Left renal cortex interstitium (tissue), 4 donors: ENCODE measurements at regions not wholly inside any gene's neighbourhood (a gene's known extent, or its start where the extent isn't known, plus 50 kb on each side); places are given as distances from the start of the nearest gene placed in this dataset.
"Not testable (repeated sequence)": the region's sequence is repeated elsewhere in the genome, so short reads cannot be mapped to it uniquely, and the experiment has no call there.

Experiments used
- DNase-seq, 4 donors: peaks; one replicate each; pipeline ENCODE4 v3.0.0-alpha.2; 2013; ENCODE audit warnings: low read depth in 4 of 4, low spot score in 2 of 4, missing footprints in 1 of 4

GRCh38 chr17:13659051-13659450 lies 57.3 kb upstream of the HS3ST3A1 start:
- not testable (repeated sequence) for DNase-seq

DNA sequence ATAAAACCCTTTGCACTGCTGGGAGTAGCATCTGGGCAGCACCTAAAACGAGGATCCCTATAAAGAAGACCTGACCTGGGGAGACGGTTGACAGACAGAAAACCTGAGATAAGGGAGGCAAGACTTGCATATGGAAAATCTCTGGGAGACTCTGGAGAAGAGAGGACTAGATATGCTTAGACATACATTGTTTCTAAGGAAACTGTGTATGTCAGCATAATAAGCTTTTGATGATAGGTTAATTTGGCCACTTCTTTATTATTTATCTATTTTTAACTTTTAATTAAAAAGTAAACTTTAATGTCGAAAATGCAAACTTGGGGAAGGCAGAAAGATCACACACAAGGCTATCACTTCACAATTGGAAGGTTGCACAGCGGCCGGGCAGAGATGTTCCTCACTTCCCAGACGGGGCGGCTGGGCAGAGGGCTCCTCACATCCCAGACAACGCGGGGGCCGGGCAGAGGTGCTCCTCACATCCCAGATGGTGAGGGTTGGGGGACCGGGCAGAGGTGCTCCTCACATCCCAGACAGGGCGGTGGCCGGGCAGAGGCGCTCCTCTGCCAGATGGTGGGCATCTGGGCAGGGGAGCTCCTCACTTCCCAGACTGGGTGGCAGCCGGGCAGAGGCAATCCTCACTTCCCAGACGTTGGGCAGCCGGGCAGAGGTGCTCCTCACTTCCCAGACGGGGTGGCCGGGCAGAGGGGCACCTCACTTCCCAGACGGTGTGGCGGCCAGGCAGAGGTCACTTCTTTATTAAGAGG lies 64.3 kb upstream of the HS3ST3A1 start:
- no peak for DNase-seq

DNA sequence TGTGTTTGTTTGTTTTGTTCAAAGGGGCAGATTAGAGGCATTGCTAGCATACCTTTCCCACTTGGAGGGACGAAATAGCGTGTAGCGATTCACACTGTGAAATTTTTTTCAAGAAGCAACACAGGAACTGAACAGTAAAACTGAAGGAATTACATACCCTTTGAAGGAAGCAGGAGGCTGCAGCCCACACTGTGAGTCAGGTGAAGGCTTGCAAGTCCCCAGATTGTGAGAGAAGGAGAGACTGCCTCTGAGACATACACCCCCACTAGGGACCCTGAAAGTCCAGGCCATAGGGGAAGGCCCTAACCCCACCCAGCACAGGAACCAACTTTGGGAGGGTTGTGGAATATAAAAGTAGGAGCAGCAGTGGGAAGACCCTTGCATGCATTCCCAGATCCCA lies 69.6 kb upstream of the HS3ST3A1 start:
- no peak for DNase-seq

GRCh38 chr17:13671771-13672170 lies 70.0 kb upstream of the HS3ST3A1 start:
- no peak for DNase-seq

- no peak for DNase-seq
Observed at GRCh38 chr17:13678361-13678760, 76.6 kb upstream of the HS3ST3A1 start.

DNA sequence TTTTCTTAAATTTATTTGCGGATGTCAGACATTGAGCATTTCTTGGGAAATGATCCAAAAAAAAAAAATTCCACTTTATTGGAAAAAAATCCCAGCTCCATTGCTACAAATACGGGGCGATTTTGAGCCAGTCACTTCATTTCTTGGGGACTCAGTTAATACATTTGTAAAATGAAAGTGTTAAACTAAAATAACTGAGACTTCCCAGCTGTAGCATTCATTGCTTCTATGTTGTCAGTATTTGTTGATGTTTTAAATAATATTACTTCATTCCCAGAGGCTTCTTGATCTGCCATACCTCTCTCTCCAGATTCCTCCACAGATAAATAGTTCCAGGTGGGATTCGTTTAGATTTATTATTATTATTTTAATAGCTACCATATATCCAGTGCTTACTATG lies 77.1 kb upstream of the HS3ST3A1 start:
- DNase-seq: no peak

DNA sequence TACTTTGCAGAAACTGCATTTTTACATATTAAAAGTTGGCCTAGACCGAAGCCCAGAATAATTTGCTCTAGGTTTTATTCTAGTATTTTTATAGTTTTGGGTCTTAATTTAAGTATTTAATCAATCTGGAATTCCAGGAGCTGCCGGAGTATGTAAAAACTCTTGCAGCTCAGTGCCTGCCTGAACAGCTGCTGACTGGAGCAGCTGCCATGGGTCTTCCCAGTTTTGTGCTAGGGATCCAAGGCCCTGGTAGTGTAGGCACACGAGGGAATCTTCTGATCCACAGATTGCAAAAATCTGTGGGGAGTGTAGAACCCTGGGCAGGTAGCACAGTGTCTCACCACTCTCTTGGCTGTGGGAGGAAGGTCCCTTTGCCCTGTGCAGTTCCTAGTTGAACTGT lies 87.0 kb upstream of the HS3ST3A1 start:
- DNase-seq: no peak

GRCh38 chr17:13690806-13691205 lies 89.1 kb upstream of the HS3ST3A1 start:
- no peak for DNase-seq

DNA sequence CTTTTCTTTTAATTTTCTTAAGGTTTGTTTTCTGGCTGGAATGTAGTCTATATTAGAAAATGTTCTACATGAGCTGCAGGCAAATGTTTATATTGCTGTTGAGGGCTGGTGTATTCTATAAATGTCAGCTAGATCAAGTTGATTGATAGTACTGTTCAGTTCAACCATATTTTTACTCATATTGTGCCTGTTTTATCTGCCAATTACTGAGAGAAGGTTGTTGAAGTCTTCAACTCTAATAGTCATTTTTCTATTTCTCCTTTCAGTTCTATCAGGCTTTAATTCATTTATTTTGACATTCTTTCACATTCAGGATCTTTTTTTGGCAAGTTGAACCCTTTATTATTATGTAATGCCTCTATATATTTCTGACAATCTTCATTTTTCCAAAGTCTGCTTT lies 93.2 kb upstream of the HS3ST3A1 start:
- DNase-seq: no peak

DNA sequence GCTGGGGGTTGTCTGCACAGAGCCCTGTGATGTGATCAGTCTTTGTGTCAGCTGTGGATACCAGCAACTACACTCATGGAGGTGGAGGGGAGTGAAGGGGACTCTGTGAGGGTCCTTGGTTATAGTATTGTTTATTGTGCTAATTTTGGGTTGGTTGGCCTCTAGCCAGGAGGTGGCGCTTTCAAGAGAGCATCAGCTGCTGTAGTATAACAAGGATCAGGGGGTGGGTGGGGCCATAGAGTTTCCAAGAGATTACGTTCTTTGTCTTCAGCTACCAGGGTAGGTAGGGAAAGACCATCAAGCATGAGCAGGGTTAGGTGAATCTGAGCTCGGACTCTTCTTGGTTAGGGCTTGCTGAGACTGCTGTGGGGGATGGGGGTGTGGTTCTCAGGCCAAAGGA lies 97.1 kb upstream of the HS3ST3A1 start:
- DNase-seq: no peak

DNA sequence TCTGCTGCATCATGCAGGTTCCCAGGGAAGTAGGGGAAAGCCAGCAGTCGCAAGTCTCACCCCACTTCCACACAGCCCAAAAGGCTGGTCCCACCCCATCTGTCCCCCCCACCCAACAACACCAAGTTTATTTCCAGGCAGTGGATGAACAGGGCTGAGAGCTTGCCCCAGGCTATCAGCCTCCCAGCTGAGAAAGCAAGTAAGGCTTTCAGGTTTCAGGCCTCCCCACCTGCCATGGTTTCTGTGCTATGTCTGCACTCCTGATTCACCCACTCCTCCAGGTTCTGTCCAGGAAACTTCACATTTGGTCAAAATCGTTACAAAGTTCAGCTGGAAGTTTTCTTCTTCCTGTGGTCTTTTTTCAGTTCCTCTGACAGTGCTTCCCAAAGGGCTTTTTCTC lies 97.5 kb upstream of the HS3ST3A1 start:
- DNase-seq: no peak

GRCh38 chr17:13702266-13702665 lies 100.5 kb upstream of the HS3ST3A1 start:
- DNase-seq: no peak

DNA sequence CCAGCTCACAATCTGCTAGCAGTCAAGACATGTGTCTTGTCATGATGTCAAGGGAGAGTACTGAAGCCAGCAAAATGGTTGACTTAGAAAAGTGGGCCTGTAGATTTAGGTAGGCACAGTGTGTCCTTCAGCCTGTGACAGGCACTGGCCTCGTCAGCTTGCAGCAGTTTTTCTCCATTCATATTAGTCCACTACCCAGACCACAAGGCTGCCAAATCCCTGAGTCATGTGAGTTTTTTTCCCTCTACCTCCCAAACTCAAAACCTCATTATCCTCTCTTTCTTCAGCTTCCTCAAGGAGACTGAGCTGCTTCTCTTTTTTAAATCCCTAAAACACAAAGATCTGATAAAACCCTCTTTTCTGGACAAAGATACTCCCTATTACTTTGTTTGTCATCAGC lies 102.6 kb upstream of the HS3ST3A1 start:
- no peak for DNase-seq

DNA sequence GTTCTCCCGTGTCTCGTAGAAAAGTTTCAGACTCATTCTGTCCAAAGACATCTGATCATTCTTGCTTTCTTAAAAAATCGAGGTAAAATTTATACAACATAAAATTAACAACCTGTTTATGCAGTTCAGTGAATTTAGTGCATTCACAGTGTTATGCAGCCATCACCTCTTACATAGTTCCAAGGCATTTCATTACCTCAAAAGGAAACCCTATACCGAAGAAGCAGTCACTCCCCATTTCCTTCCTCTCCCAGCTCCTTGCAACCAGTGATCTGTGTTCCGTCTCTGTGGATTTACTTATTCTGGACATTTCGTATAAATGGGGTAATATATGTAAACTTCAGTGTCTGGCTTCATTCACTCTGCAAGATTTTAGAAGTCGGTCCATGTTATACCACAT lies 103.5 kb upstream of the HS3ST3A1 start:
- peak in 2 of 4 donors; percentile 6 to 23 for DNase-seq

DNA sequence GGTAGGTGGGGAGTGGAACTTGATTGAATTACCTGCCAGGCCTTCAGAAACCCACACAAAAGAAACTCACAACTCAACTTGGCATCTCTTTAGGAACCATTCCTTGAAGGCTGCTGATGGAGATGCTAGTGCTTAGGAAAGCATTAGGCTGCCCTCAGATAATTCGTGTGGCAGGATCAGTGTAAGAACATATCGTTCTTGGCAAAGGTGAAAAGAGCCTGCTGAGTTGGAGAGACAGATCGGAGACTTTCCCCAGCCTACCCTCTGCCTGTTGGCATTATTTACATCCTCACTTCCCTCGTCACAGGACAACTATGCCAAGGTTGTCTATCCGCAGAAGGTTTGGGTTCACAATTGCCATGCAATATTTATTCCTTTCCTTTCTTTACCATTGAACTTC lies 120.0 kb upstream of the HS3ST3A1 start:
- DNase-seq: no peak

GRCh38 chr17:13725288-13725990 lies 123.7 kb upstream of the HS3ST3A1 start:
- no peak for DNase-seq

DNA sequence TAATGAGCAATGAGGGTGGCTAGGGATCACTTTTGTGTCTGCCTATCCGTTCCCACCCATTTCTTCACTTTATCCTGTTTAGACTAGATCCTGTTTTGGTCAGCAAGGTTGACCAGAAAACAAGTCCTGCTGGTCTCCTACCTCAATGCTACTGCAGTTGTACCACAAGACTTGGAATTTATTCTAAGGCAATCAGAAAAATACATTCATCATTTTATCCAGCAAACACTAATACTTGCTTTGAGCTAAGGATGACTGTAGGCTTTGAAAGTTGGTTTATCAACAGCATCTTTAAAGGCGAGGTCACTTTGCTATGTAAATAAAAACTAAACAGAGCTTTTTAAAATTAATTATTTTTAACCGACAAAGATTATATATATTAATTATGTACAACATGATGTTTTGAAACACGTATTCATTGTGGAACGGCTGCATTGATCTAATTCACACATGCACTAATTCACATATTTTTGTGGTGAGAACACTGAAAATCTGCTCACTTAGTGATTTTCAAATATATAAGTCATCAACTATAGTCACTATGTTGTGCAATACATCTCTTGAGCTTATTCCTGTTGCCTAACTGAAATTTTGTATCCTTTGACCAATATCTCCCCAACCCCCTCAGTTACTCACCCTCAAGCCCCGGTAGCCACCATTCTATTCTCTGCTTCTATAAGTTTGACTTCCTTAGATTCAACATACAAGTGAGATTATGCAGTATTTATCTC lies 125.9 kb upstream of the HS3ST3A1 start:
- no peak for DNase-seq

DNA sequence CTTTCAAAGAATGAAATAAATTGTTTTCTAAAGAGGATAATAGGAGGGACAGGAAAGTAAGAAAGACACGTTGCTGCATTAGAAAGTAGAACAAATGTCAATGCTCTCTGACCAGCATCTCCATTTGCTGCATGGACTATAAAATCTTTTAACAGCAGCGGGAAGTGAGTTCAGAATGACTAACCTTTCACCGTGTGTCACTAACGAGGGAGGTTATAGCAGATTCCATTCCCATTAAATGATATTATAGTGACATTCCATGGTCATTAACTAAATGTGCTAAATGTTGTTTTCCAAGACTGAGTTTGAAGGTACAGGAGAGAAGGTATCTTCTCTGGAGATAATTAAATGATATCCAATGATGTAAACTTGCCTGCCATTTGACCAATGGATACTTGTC lies 127.1 kb upstream of the HS3ST3A1 start:
- no peak for DNase-seq

DNA sequence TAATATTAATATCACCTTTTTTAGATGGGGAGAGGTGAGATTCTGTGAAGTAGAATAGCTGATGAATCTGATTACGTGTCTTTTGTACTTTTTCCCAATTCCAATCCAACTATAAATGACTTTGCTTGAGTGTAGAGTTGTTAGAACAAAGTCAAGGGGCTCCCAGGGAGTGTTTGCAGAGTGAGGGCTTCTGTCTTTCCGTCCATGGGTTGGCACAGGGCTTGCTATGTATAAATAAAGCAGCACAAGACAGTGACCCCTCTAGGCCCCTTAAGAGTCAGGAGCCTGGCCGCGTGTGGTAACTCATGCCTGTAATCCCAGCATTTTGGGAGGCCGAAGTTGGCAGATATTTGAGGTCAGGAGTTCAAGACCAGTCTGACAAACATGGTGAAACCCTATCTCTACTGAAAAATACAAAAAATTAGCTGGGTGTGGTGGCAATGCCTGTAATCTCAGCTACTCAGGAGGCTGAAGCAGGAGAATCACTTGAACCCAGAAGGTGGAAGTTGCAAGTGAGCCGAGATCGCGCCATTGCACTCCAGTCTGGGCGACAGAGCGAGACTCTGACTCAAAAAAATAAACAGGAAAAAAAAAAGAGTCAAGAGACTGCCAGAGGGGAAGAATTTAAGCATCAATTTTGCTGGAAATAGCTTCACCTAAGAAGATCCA lies 127.9 kb upstream of the HS3ST3A1 start:
- no peak for DNase-seq

DNA sequence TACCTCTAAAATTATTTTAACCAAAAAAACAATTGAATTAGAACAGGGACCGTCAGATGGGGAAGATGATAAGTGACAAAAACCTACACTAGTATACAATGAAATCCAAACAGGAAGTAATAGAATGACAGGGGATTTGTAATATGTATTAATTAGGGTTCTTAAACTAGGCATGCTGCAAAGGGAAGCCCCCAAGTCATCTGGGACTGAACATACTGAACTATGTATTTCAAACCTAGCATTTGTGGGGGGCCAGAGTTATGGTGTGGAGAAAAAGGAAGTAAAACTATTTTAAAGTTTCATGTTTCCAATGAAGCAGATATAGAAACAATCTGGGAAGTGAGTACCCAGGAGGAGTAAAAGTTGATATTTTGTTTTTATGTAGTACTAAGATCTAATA lies 133.2 kb upstream of the HS3ST3A1 start:
- no peak for DNase-seq

GRCh38 chr17:13735444-13735843 lies 133.7 kb upstream of the HS3ST3A1 start:
- no peak for DNase-seq
